PC-9 (cell line): ENCODE measurements at regions not wholly inside any gene's neighbourhood (a gene's known extent, or its start where the extent isn't known, plus 50 kb on each side); places are given as distances from the start of the nearest gene placed in this dataset.

Experiments used
- EZH2 ChIP-seq: fragments of 200-600 bp; sonication (generic); IDR thresholded peaks from 2 replicates; pipeline ENCODE4 v1.8.0; 2017; ENCODE audit warnings: antibody characterized with exemption, low read depth
- TF ChIP-seq, protein P1 (sequence below): fragments of 200-600 bp; sonication (generic); conservative IDR thresholded peaks from 2 replicates; pipeline ENCODE4 v1.6.1; 2017; ENCODE audit warnings: mixed run types, antibody characterized with exemption, mild to moderate bottlenecking, moderate library complexity

DNA sequence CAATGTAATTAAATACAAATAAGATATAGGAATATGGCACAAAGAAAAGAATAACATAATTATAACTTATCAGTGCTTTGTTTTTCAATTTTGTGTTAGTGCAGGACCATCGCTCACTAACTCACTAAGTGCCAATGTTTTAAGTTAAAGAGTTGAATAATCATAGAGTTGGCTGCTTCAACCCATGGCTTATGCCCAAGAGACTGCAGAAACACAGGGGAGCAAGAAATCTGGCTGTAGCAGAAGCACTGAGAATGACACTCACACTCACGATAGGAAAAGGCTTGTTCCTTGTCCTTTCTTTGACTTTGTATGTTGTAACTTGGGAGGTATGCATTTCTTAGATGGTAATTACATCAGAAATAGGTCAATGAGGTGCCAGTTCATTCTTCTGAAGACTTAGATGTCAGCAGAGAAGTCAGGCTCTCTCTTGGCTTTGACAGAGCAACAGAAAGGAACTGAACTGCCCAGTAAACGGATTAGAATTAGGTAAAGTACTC lies 852.2 kb downstream of the LRRTM4 start:
- TF ChIP-seq, protein P1, sequence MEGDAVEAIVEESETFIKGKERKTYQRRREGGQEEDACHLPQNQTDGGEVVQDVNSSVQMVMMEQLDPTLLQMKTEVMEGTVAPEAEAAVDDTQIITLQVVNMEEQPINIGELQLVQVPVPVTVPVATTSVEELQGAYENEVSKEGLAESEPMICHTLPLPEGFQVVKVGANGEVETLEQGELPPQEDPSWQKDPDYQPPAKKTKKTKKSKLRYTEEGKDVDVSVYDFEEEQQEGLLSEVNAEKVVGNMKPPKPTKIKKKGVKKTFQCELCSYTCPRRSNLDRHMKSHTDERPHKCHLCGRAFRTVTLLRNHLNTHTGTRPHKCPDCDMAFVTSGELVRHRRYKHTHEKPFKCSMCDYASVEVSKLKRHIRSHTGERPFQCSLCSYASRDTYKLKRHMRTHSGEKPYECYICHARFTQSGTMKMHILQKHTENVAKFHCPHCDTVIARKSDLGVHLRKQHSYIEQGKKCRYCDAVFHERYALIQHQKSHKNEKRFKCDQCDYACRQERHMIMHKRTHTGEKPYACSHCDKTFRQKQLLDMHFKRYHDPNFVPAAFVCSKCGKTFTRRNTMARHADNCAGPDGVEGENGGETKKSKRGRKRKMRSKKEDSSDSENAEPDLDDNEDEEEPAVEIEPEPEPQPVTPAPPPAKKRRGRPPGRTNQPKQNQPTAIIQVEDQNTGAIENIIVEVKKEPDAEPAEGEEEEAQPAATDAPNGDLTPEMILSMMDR, result no peak
- TF ChIP-seq EZH2, result no peak
